IMR-90 (cell line): ENCODE measurements at regions not wholly inside any gene's neighbourhood (a gene's known extent, or its start where the extent isn't known, plus 50 kb on each side); places are given as distances from the start of the nearest gene placed in this dataset.

Experiments
- ATAC-seq: fragments of 200-7000 bp; cut with Tn5 transposase; 2 replicates; pipeline ENCODE4 v1.9.1; 2020; ENCODE audit warnings: low read depth, mild to moderate bottlenecking, moderate library complexity
- BruUV-seq: library from RNA; stranded (reverse); fragments of 400-500 nt; replicated peaks from 2 replicates; lab custom pipeline; 2021; lab: Mats Ljungman, UMichigan
- CTCF ChIA-PET: fragments of 300-600 bp; formaldehyde crosslinking; extraction: SDS; loops from one replicate; lab custom pipeline; 2021; ENCODE audit warnings: antibody characterized with exemption; lab: Yijun Ruan, JAX
- POLR2A ChIA-PET: fragments of 300-600 bp; sonication (Branson Sonifier 250); formaldehyde crosslinking; loops from one replicate; lab custom pipeline; 2022; ENCODE audit warnings: antibody characterized with exemption; ENCODE audit not compliant: unreplicated experiment; lab: Charles Lee
- DNase-seq: peaks from one replicate; pipeline ENCODE4 v3.0.0; 2013
- H2AFZ ChIP-seq: replicated peaks from 2 replicates; pipeline ENCODE3; 2013; ENCODE audit warnings: low read length, mild to moderate bottlenecking; ENCODE audit not compliant: poor library complexity
- H2AK5ac ChIP-seq: 2 replicates; pipeline ENCODE4 v1.6.1; 2013; ENCODE audit warnings: low read depth, low read length, inconsistent platforms
- H2AK9ac ChIP-seq: replicated peaks from 2 replicates; pipeline ENCODE3; 2013; ENCODE audit warnings: mild to moderate bottlenecking, low read depth, low read length, moderate library complexity; ENCODE audit not compliant: poor library complexity
- H2BK120ac ChIP-seq: 2 replicates; pipeline ENCODE4 v1.6.1; 2013; ENCODE audit warnings: low read depth, low read length, inconsistent platforms
- H2BK15ac ChIP-seq: 3 replicates; pipeline ENCODE4 v1.6.1; 2013; ENCODE audit warnings: low read depth, low read length, inconsistent platforms
- H2BK20ac ChIP-seq: 2 replicates; pipeline ENCODE4 v1.6.1; 2013; ENCODE audit warnings: low read depth, mild to moderate bottlenecking, inconsistent platforms, low read length, moderate library complexity
- H2BK5ac ChIP-seq: 2 replicates; pipeline ENCODE4 v1.6.1; 2013; ENCODE audit warnings: mild to moderate bottlenecking, low read depth, low read length, inconsistent platforms; ENCODE audit not compliant: poor library complexity, severe bottlenecking
- H3K14ac ChIP-seq: replicated peaks from 2 replicates; pipeline ENCODE4 v1.6.1; 2013; ENCODE audit warnings: low read depth, low read length, inconsistent platforms
- H3K18ac ChIP-seq: 2 replicates; pipeline ENCODE4 v1.6.1; 2013; ENCODE audit warnings: low read depth, low read length, control low read depth
- H3K23ac ChIP-seq: 2 replicates; pipeline ENCODE4 v1.6.1; 2013; ENCODE audit warnings: low read depth, low read length, inconsistent platforms
- H3K27ac ChIP-seq: 2 replicates; pipeline ENCODE4 v1.5.1; 2013; ENCODE audit warnings: mild to moderate bottlenecking, control low read depth, low read length; ENCODE audit not compliant: insufficient read depth
- H3K27me3 ChIP-seq: 2 replicates; pipeline ENCODE4 v1.6.1; 2013; ENCODE audit warnings: low read length; ENCODE audit not compliant: control insufficient read depth, insufficient read depth
- H3K36me3 ChIP-seq: 2 replicates; pipeline ENCODE4 v1.6.1; 2013; ENCODE audit warnings: low read length, mixed read lengths; ENCODE audit not compliant: control insufficient read depth, insufficient read depth
- H3K4ac ChIP-seq: 2 replicates; pipeline ENCODE4 v1.6.1; 2013; ENCODE audit warnings: low read depth, low read length, inconsistent platforms
- H3K4me1 ChIP-seq: 2 replicates; pipeline ENCODE4 v1.6.1; 2013; ENCODE audit warnings: low read length, mixed read lengths; ENCODE audit not compliant: control insufficient read depth, insufficient read depth
- H3K4me2 ChIP-seq: 2 replicates; pipeline ENCODE4 v1.6.1; 2013; ENCODE audit warnings: low read depth, mild to moderate bottlenecking, control low read depth, low read length, moderate library complexity
- H3K4me3 ChIP-seq: 2 replicates; pipeline ENCODE4 v1.5.1; 2013; ENCODE audit warnings: low read depth, mild to moderate bottlenecking, control low read depth, low read length, moderate library complexity; ENCODE audit not compliant: insufficient read depth
- H3K56ac ChIP-seq: 2 replicates; pipeline ENCODE4 v1.6.1; 2013; ENCODE audit warnings: low read length, inconsistent platforms; ENCODE audit not compliant: insufficient read depth; ENCODE audit errors: extremely low read depth
- H3K79me1 ChIP-seq, 2 experiments: 2 replicates each; pipeline ENCODE4 v1.6.1; 2013; ENCODE audit warnings: low read length in 2 of 2, inconsistent platforms in 1 of 2, low read depth in 1 of 2
- H3K9ac ChIP-seq: 2 replicates; pipeline ENCODE4 v1.6.1; 2013; ENCODE audit warnings: low read depth, low read length, control low read depth
- H3K9me1 ChIP-seq: 2 replicates; pipeline ENCODE4 v1.6.1; 2013; ENCODE audit warnings: low read length, inconsistent platforms; ENCODE audit not compliant: insufficient read depth
- H3K9me3 ChIP-seq: 2 replicates; pipeline ENCODE4 v1.6.1; 2013; ENCODE audit warnings: low read length; ENCODE audit not compliant: control insufficient read depth, insufficient read depth
- H4K20me1 ChIP-seq: 2 replicates; pipeline ENCODE4 v1.6.1; 2013; ENCODE audit warnings: low read length, inconsistent platforms; ENCODE audit not compliant: insufficient read depth
- H4K5ac ChIP-seq: 2 replicates; pipeline ENCODE4 v1.6.1; 2013; ENCODE audit warnings: mild to moderate bottlenecking, low read depth, low read length, control low read depth
- H4K8ac ChIP-seq, 2 experiments: 2 replicates each; pipeline ENCODE4 v1.6.1; 2013; ENCODE audit warnings: low read depth in 2 of 2, low read length in 2 of 2, control low read depth in 1 of 2, inconsistent platforms in 1 of 2
- H4K91ac ChIP-seq: 2 replicates; pipeline ENCODE4 v1.6.1; 2013; ENCODE audit warnings: low read depth, low read length, inconsistent platforms; ENCODE audit not compliant: insufficient read depth
- BHLHE40 ChIP-seq: fragments of 150-350 bp; IDR thresholded peaks from 2 replicates; pipeline ENCODE4 v1.6.1; 2016; ENCODE audit warnings: mild to moderate bottlenecking, low read depth, low read length
- MXI1 ChIP-seq: IDR thresholded peaks from 2 replicates; pipeline ENCODE4 v1.6.1; 2012; ENCODE audit warnings: low read depth, mild to moderate bottlenecking, low read length, moderate library complexity, borderline replicate concordance
- WGBS, 2 experiments: methylation state at CpG; one replicate each; pipeline versions ENCODE4 v1.1.5 to v1.1.7; 2013; ENCODE audit warnings: missing lambda C conversion rate in 2 of 2; ENCODE audit not compliant: insufficient read length in 1 of 2; ENCODE audit errors: extremely low coverage in 2 of 2; 5-methylcytosine and 5-hydroxymethylcytosine counted together
- dilution Hi-C: fragments of 300-500 bp; cut with HindIII; formaldehyde crosslinking; loops from one replicate; pipeline ENCODE4 v1.14.3; 2018; ENCODE audit warnings: low sequenced_read_pairs; ENCODE audit not compliant: unreplicated experiment
- in situ Hi-C: fragments of 300-500 bp; cut with MboI; formaldehyde crosslinking; loops from 3 replicates; pipeline ENCODE4 v1.14.3; 2019; ENCODE audit warnings: low sequenced_read_pairs, inconsistent platforms, mixed read lengths
- intact Hi-C: fragments of 100-400 bp; cut with micrococcal nuclease; formaldehyde crosslinking; loops from 2 replicates; pipeline ENCODE4 v1.10.0; 2022

- CTCF ChIA-PET, result no interaction called here
- Histone ChIP-seq H3K27ac (no peak overlapping the region), H3K9me3 (no peaks in the 10 kb centered on the region), H3K36me3 (no peaks in the 10 kb centered on the region), H3K23ac (no peak overlapping the region), H2BK15ac (no peak overlapping the region), H3K4me1 (no peaks in the 10 kb centered on the region), H2BK5ac (no peak overlapping the region), H2AK5ac (no peak overlapping the region), H2BK120ac (no peak overlapping the region), H2BK20ac (no peak overlapping the region), H3K9ac (no peak overlapping the region), H3K79me1 (no peaks in the 10 kb centered on the region), H2AK9ac (no peak overlapping the region), H3K4me3 (no peak overlapping the region), H3K18ac (no peak overlapping the region), H4K8ac (no peak overlapping the region), H4K20me1 (no peaks in the 10 kb centered on the region), H3K9me1 (no peaks in the 10 kb centered on the region), H3K4me2 (no peak overlapping the region), H4K5ac (no peak overlapping the region), H3K14ac (no peak overlapping the region), H4K91ac (no peak overlapping the region), H2AFZ (no peak overlapping the region), H3K56ac (no peak overlapping the region), H3K4ac (no peak overlapping the region), H3K27me3 (no peaks in the 10 kb centered on the region; the same call in 1 of the 2 replicates)
- POLR2A ChIA-PET, result no interaction called here
- TF ChIP-seq MXI1 (no peak), BHLHE40 (no peak)
- in situ Hi-C loops, result loop anchor here (5.0 kb wide), 1 partner anchor 229 kb away; no protein-coding TSS in a partner anchor
- BruUV-seq, result no TSS peak
- no peak for DNase-seq
- intact Hi-C loops, result no loop called here
- WGBS, 2 experiments, result no CpG with 5 or more reads among the region's 4 CpGs
- no peak for ATAC-seq
- dilution Hi-C loops, result no loop called here
These were observed 314.2 kb downstream of the BUD13 start for GRCh38 chr11:116458546-116458945.
